ENCODE measurements at regions not wholly inside any gene's neighbourhood (a gene's known extent, or its start where the extent isn't known, plus 50 kb on each side); places are given as distances from the start of the nearest gene placed in this dataset.
A peak's percentile ranks its signal among the peaks of the same experiment; 100 is the strongest.
"Not testable (repeated sequence)": the region's sequence is repeated elsewhere in the genome, so short reads cannot be mapped to it uniquely, and the experiment has no call there.

GRCh38 chr2:220370764-220371163, 743.3 kb downstream of the SLC4A3 start:
- DNase-seq: peak; percentile 33

GRCh38 chr2:220371211-220371610, 743.8 kb downstream of the SLC4A3 start:
- DNase-seq: no peak

GRCh38 chr2:220373878-220374277, 746.4 kb downstream of the SLC4A3 start:
- DNase-seq: no peak

- no peak for DNase-seq
Observed at GRCh38 chr2:220374282-220374681, 746.9 kb downstream of the SLC4A3 start.

- no peak for DNase-seq
Observed at GRCh38 chr2:220377482-220378155, 750.2 kb downstream of the SLC4A3 start.

- DNase-seq: not testable (repeated sequence)
Observed at GRCh38 chr2:220387758-220388157, 760.3 kb downstream of the SLC4A3 start.

- DNase-seq: no peak
Observed at GRCh38 chr2:220393711-220394110, 766.3 kb downstream of the SLC4A3 start.

GRCh38 chr2:220394433-220394832, 767.0 kb downstream of the SLC4A3 start:
- peak; percentile 87 for DNase-seq

- peak; percentile 59 for DNase-seq
Observed at GRCh38 chr2:220396287-220396686, 768.9 kb downstream of the SLC4A3 start.

GRCh38 chr2:220410296-220410695, 782.9 kb downstream of the SLC4A3 start:
- no peak for DNase-seq

- no peak for DNase-seq
Observed at GRCh38 chr2:220417503-220417902, 790.1 kb downstream of the SLC4A3 start.

- no peak for DNase-seq
Observed at GRCh38 chr2:220419647-220420046, 792.2 kb downstream of the SLC4A3 start.

- no peak for DNase-seq
Observed at GRCh38 chr2:220420820-220421219, 793.4 kb downstream of the SLC4A3 start.

- DNase-seq: no peak
Observed at GRCh38 chr2:220422676-220423075, 795.2 kb downstream of the SLC4A3 start.

GRCh38 chr2:220424561-220424960, 797.1 kb downstream of the SLC4A3 start:
- DNase-seq: no peak

GRCh38 chr2:220432645-220433044, 805.2 kb downstream of the SLC4A3 start:
- no peak for DNase-seq

GRCh38 chr2:220433131-220433530, 805.7 kb downstream of the SLC4A3 start:
- DNase-seq: no peak

GRCh38 chr2:220434385-220434784, 807.0 kb downstream of the SLC4A3 start:
- DNase-seq: peak; percentile 78

GRCh38 chr2:220437938-220438337, 810.5 kb downstream of the SLC4A3 start:
- DNase-seq: peak; percentile 5

- no peak for DNase-seq
Observed at GRCh38 chr2:220440731-220441130, 813.3 kb downstream of the SLC4A3 start.

- no peak for DNase-seq
Observed at GRCh38 chr2:220441404-220441803, 814.0 kb downstream of the SLC4A3 start.

- DNase-seq: no peak
Observed at GRCh38 chr2:220442012-220442411, 814.6 kb downstream of the SLC4A3 start.

GRCh38 chr2:220445429-220446105, 818.1 kb downstream of the SLC4A3 start:
- peak; percentile 12 for DNase-seq

- no peak for DNase-seq
Observed at GRCh38 chr2:220446106-220446712, 818.8 kb downstream of the SLC4A3 start.

All from NCI-H226 (cell line).